CD4-positive, alpha-beta T cell treated with Interleukin-17A for 1 hour (primary cell): ENCODE measurements at regions not wholly inside any gene's neighbourhood (a gene's known extent, or its start where the extent isn't known, plus 50 kb on each side); places are given as distances from the start of the nearest gene placed in this dataset.

Source experiments
- DNase-seq: peaks from one replicate; pipeline ENCODE4 v3.0.0-alpha.2; 2020

- DNase-seq, result no peak
These were observed 144.2 kb upstream of the PAPPA start for GRCh38 chr9:116009420-116009819.

GRCh38 chr9:116015855-116016254, 137.7 kb upstream of the PAPPA start:
- DNase-seq, result no peak

- DNase-seq, result no peak
These were observed 133.4 kb upstream of the PAPPA start for GRCh38 chr9:116020146-116020545.

- no peak for DNase-seq
These were observed 132.8 kb upstream of the PAPPA start for GRCh38 chr9:116020801-116021200.

- DNase-seq, result no peak
These were observed 126.5 kb upstream of the PAPPA start for GRCh38 chr9:116027096-116027495.

- no peak for DNase-seq
These were observed 126.1 kb upstream of the PAPPA start for GRCh38 chr9:116027511-116027910.

GRCh38 chr9:116027951-116028350, 125.6 kb upstream of the PAPPA start:
- no peak for DNase-seq

- no peak for DNase-seq
These were observed 123.1 kb upstream of the PAPPA start for GRCh38 chr9:116030517-116030916.

GRCh38 chr9:116032683-116033440, 120.7 kb upstream of the PAPPA start:
- no peak for DNase-seq

- DNase-seq, result no peak
These were observed 114.3 kb upstream of the PAPPA start for GRCh38 chr9:116039312-116039711.

- DNase-seq, result no peak
These were observed 113.7 kb upstream of the PAPPA start for GRCh38 chr9:116039893-116040292.

GRCh38 chr9:116042321-116042720, 111.3 kb upstream of the PAPPA start:
- DNase-seq, result no peak

GRCh38 chr9:116045083-116045482, 108.5 kb upstream of the PAPPA start:
- no peak for DNase-seq

GRCh38 chr9:116048081-116048480, 105.5 kb upstream of the PAPPA start:
- DNase-seq, result no peak

GRCh38 chr9:116049456-116049855, 104.1 kb upstream of the PAPPA start:
- no peak for DNase-seq

GRCh38 chr9:116051528-116051927, 102.1 kb upstream of the PAPPA start:
- no peak for DNase-seq

GRCh38 chr9:116055536-116055935, 98.1 kb upstream of the PAPPA start:
- DNase-seq, result no peak

GRCh38 chr9:116057371-116057770, 96.2 kb upstream of the PAPPA start:
- DNase-seq, result no peak

- no peak for DNase-seq
These were observed 95.2 kb upstream of the PAPPA start for GRCh38 chr9:116058421-116058820.

GRCh38 chr9:116059466-116059865, 94.1 kb upstream of the PAPPA start:
- no peak for DNase-seq

- no peak for DNase-seq
These were observed 93.0 kb upstream of the PAPPA start for GRCh38 chr9:116060631-116061030.

- DNase-seq, result no peak
These were observed 91.9 kb upstream of the PAPPA start for GRCh38 chr9:116061546-116062205.

GRCh38 chr9:116062206-116062550, 91.4 kb upstream of the PAPPA start:
- DNase-seq, result no peak

- DNase-seq, result no peak
These were observed 88.6 kb upstream of the PAPPA start for GRCh38 chr9:116064970-116065369.

- DNase-seq, result no peak
These were observed 87.4 kb upstream of the PAPPA start for GRCh38 chr9:116066221-116066620.
